Endothelial cell (in vitro differentiated cells): ENCODE measurements at regions not wholly inside any gene's neighbourhood (a gene's known extent, or its start where the extent isn't known, plus 50 kb on each side); places are given as distances from the start of the nearest gene placed in this dataset.

Experiments
- DNase-seq: peaks from one replicate; pipeline ENCODE4 v3.0.0; 2021; ENCODE audit warnings: low spot score
- H3K27ac Mint-ChIP-seq: one replicate; pipeline ENCODE4 v1.8.0; 2021; ENCODE audit warnings: mixed read lengths, inconsistent platforms; ENCODE audit not compliant: unreplicated experiment
- H3K27me3 Mint-ChIP-seq: one replicate; pipeline ENCODE4 v1.8.0; 2021; ENCODE audit warnings: mild to moderate bottlenecking, moderate library complexity, mixed read lengths, inconsistent platforms; ENCODE audit not compliant: unreplicated experiment
- H3K36me3 Mint-ChIP-seq: one replicate; pipeline ENCODE4 v1.8.0; 2021; ENCODE audit warnings: mild to moderate bottlenecking, low read depth, mixed read lengths, inconsistent platforms; ENCODE audit not compliant: unreplicated experiment
- H3K4me1 Mint-ChIP-seq: one replicate; pipeline ENCODE4 v1.8.0; 2021; ENCODE audit warnings: mild to moderate bottlenecking, mixed read lengths, inconsistent platforms; ENCODE audit not compliant: unreplicated experiment
- H3K4me3 Mint-ChIP-seq: one replicate; pipeline ENCODE4 v1.8.0; 2021; ENCODE audit warnings: mild to moderate bottlenecking, mixed read lengths, inconsistent platforms; ENCODE audit not compliant: unreplicated experiment
- H3K9me3 Mint-ChIP-seq: one replicate; pipeline ENCODE4 v1.8.0; 2021; ENCODE audit warnings: mixed read lengths, inconsistent platforms; ENCODE audit not compliant: unreplicated experiment
- CTCF ChIP-seq: fragments of 200-600 bp; sonication (generic); IDR thresholded peaks from one replicate; pipeline ENCODE4 v1.5.0; 2021; ENCODE audit warnings: antibody characterized with exemption; ENCODE audit not compliant: unreplicated experiment

GRCh38 chr6:140168365-140168764, 793.9 kb upstream of the CITED2 start:
- no peak overlapping the region for H3K4me3 Mint-ChIP-seq
- H3K27ac Mint-ChIP-seq = no peak overlapping the region
- no peaks in the 10 kb centered on the region for H3K4me1 Mint-ChIP-seq
- H3K36me3 Mint-ChIP-seq = no peaks in the 10 kb centered on the region
- TF ChIP-seq CTCF = no peak
- no peak for DNase-seq
- H3K9me3 Mint-ChIP-seq = no peaks in the 10 kb centered on the region
- no peaks in the 10 kb centered on the region for H3K27me3 Mint-ChIP-seq

- H3K27ac Mint-ChIP-seq = no peak overlapping the region
- no peak for TF ChIP-seq CTCF
- no peaks in the 10 kb centered on the region for H3K4me1 Mint-ChIP-seq
- H3K36me3 Mint-ChIP-seq = no peaks in the 10 kb centered on the region
- H3K27me3 Mint-ChIP-seq = peaks cover 1% of the 10 kb centered on the region
- H3K9me3 Mint-ChIP-seq = no peaks in the 10 kb centered on the region
- no peak for DNase-seq
- H3K4me3 Mint-ChIP-seq = no peak overlapping the region
Measured at GRCh38 chr6:140160909-140161308, 786.5 kb upstream of the CITED2 start.

GRCh38 chr6:140160494-140160893, 786.0 kb upstream of the CITED2 start:
- no peak for TF ChIP-seq CTCF
- Mint-ChIP-seq H3K4me3 (no peak overlapping the region), H3K27ac (no peak overlapping the region), H3K9me3 (no peaks in the 10 kb centered on the region), H3K36me3 (no peaks in the 10 kb centered on the region), H3K4me1 (no peaks in the 10 kb centered on the region), H3K27me3 (peaks cover 1% of the 10 kb centered on the region)
- DNase-seq = no peak

- H3K36me3 Mint-ChIP-seq = no peaks in the 10 kb centered on the region
- no peak overlapping the region for H3K27ac Mint-ChIP-seq
- DNase-seq = no peak
- no peaks in the 10 kb centered on the region for H3K9me3 Mint-ChIP-seq
- no peak overlapping the region for H3K4me3 Mint-ChIP-seq
- H3K4me1 Mint-ChIP-seq = no peaks in the 10 kb centered on the region
- peaks cover 1% of the 10 kb centered on the region for H3K27me3 Mint-ChIP-seq
- no peak for TF ChIP-seq CTCF
Measured at GRCh38 chr6:140156131-140156530, 781.7 kb upstream of the CITED2 start.

GRCh38 chr6:140155451-140156126, 781.1 kb upstream of the CITED2 start:
- Mint-ChIP-seq H3K36me3 (no peaks in the 10 kb centered on the region), H3K9me3 (no peaks in the 10 kb centered on the region), H3K4me1 (no peaks in the 10 kb centered on the region), H3K4me3 (no peak overlapping the region), H3K27ac (no peak overlapping the region), H3K27me3 (peaks cover 1% of the 10 kb centered on the region)
- TF ChIP-seq CTCF = no peak
- DNase-seq = no peak
